ENCODE measurements at regions not wholly inside any gene's neighbourhood (a gene's known extent, or its start where the extent isn't known, plus 50 kb on each side); places are given as distances from the start of the nearest gene placed in this dataset.

- TF ChIP-seq EP300 (IDR thresholded peaks at IDR 0.05; ENCODE audit: borderline replicate concordance) = no peak
- no peak for TF ChIP-seq NFIC (IDR thresholded peaks at IDR 0.05)
- TF ChIP-seq REST (IDR thresholded peaks at IDR 0.05; ENCODE audit: low read depth) = no peak
- TF ChIP-seq TEAD4 (IDR thresholded peaks at IDR 0.05) = no peak
- no peak for TF ChIP-seq CREB1 (IDR thresholded peaks at IDR 0.05; ENCODE audit: low read depth)
- no peak for TF ChIP-seq YY1 (IDR thresholded peaks at IDR 0.05; ENCODE audit: low read depth)
- TF ChIP-seq RAD21 (IDR thresholded peaks at IDR 0.05; ENCODE audit: low read depth) = no peak
- TF ChIP-seq CEBPB (IDR thresholded peaks at IDR 0.05) = no peak
- TF ChIP-seq USF1 (IDR thresholded peaks at IDR 0.05) = no peak
- no peak for TF ChIP-seq TCF12 (IDR thresholded peaks at IDR 0.05; ENCODE audit: low read depth)
- TF ChIP-seq ZBTB7A (IDR thresholded peaks at IDR 0.05; ENCODE audit: low read depth) = no peak
- TF ChIP-seq MAX (IDR thresholded peaks at IDR 0.05) = no peak
- TF ChIP-seq FOXM1 (IDR thresholded peaks at IDR 0.05; ENCODE audit: borderline replicate concordance, low read depth) = no peak
- no peak for TF ChIP-seq TAF1 (IDR thresholded peaks at IDR 0.05; ENCODE audit: low read depth)
Observed at GRCh38 chr5:161095953-161096352, 243.9 kb upstream of the ATP10B start.

- TF ChIP-seq CREB1 (IDR thresholded peaks at IDR 0.05; ENCODE audit: low read depth) (no peak), USF1 (IDR thresholded peaks at IDR 0.05) (no peak), RAD21 (IDR thresholded peaks at IDR 0.05; ENCODE audit: low read depth) (no peak)
Observed at GRCh38 chr5:161094411-161094810, 242.4 kb upstream of the ATP10B start.

- TF ChIP-seq EGR1 (IDR thresholded peaks at IDR 0.05) (no peak), YY1 (IDR thresholded peaks at IDR 0.05; ENCODE audit: low read depth) (no peak), CEBPB (IDR thresholded peaks at IDR 0.05) (no peak), TEAD4 (IDR thresholded peaks at IDR 0.05) (no peak), MAX (IDR thresholded peaks at IDR 0.05) (no peak), REST (IDR thresholded peaks at IDR 0.05; ENCODE audit: low read depth) (no peak), TCF12 (IDR thresholded peaks at IDR 0.05; ENCODE audit: low read depth) (no peak), CREB1 (IDR thresholded peaks at IDR 0.05; ENCODE audit: low read depth) (no peak), ZBTB7A (IDR thresholded peaks at IDR 0.05; ENCODE audit: low read depth) (no peak), RAD21 (IDR thresholded peaks at IDR 0.05; ENCODE audit: low read depth) (no peak)
Observed at GRCh38 chr5:161093100-161093499, 241.1 kb upstream of the ATP10B start.

- TF ChIP-seq TCF12 (IDR thresholded peaks at IDR 0.05; ENCODE audit: low read depth) = no peak
- no peak for TF ChIP-seq REST (IDR thresholded peaks at IDR 0.05; ENCODE audit: low read depth)
- no peak for TF ChIP-seq CEBPB (IDR thresholded peaks at IDR 0.05)
- TF ChIP-seq USF1 (IDR thresholded peaks at IDR 0.05) = no peak
- no peak for TF ChIP-seq RAD21 (IDR thresholded peaks at IDR 0.05; ENCODE audit: low read depth)
Observed at GRCh38 chr5:161089569-161089968, 237.6 kb upstream of the ATP10B start.

- no peak for TF ChIP-seq YY1 (IDR thresholded peaks at IDR 0.05; ENCODE audit: low read depth)
- TF ChIP-seq NFIC (IDR thresholded peaks at IDR 0.05) = no peak
- TF ChIP-seq EP300 (IDR thresholded peaks at IDR 0.05; ENCODE audit: borderline replicate concordance) = no peak
- TF ChIP-seq TEAD4 (IDR thresholded peaks at IDR 0.05) = no peak
- TF ChIP-seq CEBPB (IDR thresholded peaks at IDR 0.05) = no peak
Observed at GRCh38 chr5:161086461-161086860, 234.4 kb upstream of the ATP10B start.
